Common myeloid progenitor, CD34-positive (primary cell): ENCODE measurements at regions not wholly inside any gene's neighbourhood (a gene's known extent, or its start where the extent isn't known, plus 50 kb on each side); places are given as distances from the start of the nearest gene placed in this dataset.

ENCODE experiments used
- CTCF ChIA-PET: fragments of 350-600 bp; sonication (Branson Sonifier 250); formaldehyde crosslinking; loops from one replicate; lab custom pipeline; 2021; ENCODE audit warnings: antibody characterized with exemption; lab: Charles Lee
- POLR2A ChIA-PET: fragments of 350-600 bp; sonication (Branson Sonifier 250); formaldehyde crosslinking; loops from one replicate; lab custom pipeline; 2021; ENCODE audit warnings: antibody characterized with exemption; lab: Charles Lee
- DNase-seq, 3 donors: peaks; one replicate each; pipeline versions ENCODE4 v3.0.0 to v3.0.0-alpha.2; 2013
- H3K27ac ChIP-seq, 2 experiments: 1 replicate in 1 of 2; 2 replicates in 1 of 2; pipeline ENCODE4 v1.7.0; 2013; ENCODE audit warnings: inconsistent platforms in 2 of 2, low read length in 2 of 2, mild to moderate bottlenecking in 2 of 2, low read depth in 1 of 2, moderate library complexity in 1 of 2; ENCODE audit not compliant: severe bottlenecking in 2 of 2, insufficient read depth in 1 of 2, poor library complexity in 1 of 2
- H3K27me3 ChIP-seq, 5 experiments: replicated peaks in 2 of 5; 1 replicate in 3 of 5; 2 replicates in 2 of 5; pipeline versions ENCODE4 v1.6.1 to v1.7.0; 2013; ENCODE audit warnings: low read length in 4 of 5, mild to moderate bottlenecking in 2 of 5, moderate library complexity in 2 of 5, inconsistent platforms in 1 of 5; ENCODE audit not compliant: insufficient read depth in 5 of 5, control insufficient read depth in 4 of 5
- H3K36me3 ChIP-seq, 4 experiments: 1 replicate in 2 of 4; 2 replicates in 2 of 4; pipeline versions ENCODE4 v1.6.1 to v1.7.0; 2013; ENCODE audit warnings: low read length in 3 of 4, control low read depth in 1 of 4, mild to moderate bottlenecking in 1 of 4; ENCODE audit not compliant: control insufficient read depth in 4 of 4, insufficient read depth in 4 of 4
- H3K4me1 ChIP-seq, 4 experiments: 1 replicate in 3 of 4; 2 replicates in 1 of 4; pipeline versions ENCODE4 v1.6.1 to v1.7.1; 2013; ENCODE audit warnings: low read length in 3 of 4, mild to moderate bottlenecking in 3 of 4, control low read depth in 1 of 4, inconsistent platforms in 1 of 4, moderate library complexity in 1 of 4; ENCODE audit not compliant: control insufficient read depth in 4 of 4, insufficient read depth in 4 of 4; ENCODE audit errors: control extremely low read depth in 1 of 4
- H3K4me3 ChIP-seq, 7 experiments: 1 replicate in 4 of 7; 2 replicates in 3 of 7; pipeline versions ENCODE4 v1.5.1 to v1.7.0; 2013; ENCODE audit warnings: mild to moderate bottlenecking in 7 of 7, low read length in 6 of 7, moderate library complexity in 6 of 7, inconsistent platforms in 2 of 7, low read depth in 2 of 7, control low read depth in 1 of 7; ENCODE audit not compliant: insufficient read depth in 4 of 7, control insufficient read depth in 1 of 7; ENCODE audit errors: extremely low read depth in 1 of 7
- H3K9me3 ChIP-seq, 5 experiments: 1 replicate in 4 of 5; 2 replicates in 1 of 5; pipeline versions ENCODE4 v1.6.1 to v1.7.1; 2013; ENCODE audit warnings: low read length in 4 of 5, mild to moderate bottlenecking in 2 of 5, inconsistent platforms in 1 of 5, low read depth in 1 of 5, moderate library complexity in 1 of 5; ENCODE audit not compliant: control insufficient read depth in 4 of 5, insufficient read depth in 2 of 5; ENCODE audit errors: control extremely low read depth in 1 of 5
- WGBS: methylation state at CpG from one replicate; pipeline ENCODE4 v1.1.5; 2013; ENCODE audit not compliant: insufficient coverage; 5-methylcytosine and 5-hydroxymethylcytosine counted together

DNA sequence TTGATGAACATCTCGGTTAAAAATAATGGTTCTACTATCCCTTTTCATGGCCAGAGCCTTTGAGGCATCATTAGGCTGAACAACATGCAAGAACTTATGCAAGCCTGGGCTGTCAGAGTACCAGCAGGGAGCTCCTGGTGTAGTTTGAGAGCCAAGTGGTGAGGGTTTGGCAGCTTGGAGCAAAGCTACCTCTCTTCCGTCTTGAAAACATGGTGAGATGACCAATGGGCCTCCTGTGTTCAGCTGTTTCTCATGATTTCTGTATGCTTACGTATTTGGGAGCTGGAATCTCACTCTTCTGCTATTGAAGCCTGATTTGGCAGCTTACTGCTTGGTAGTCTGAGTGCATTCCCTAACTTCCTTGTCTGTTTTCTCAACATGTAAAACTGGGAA is 150.4 kb downstream of the CXCL12 start:
- no peaks in the 10 kb centered on the region for H3K4me1 ChIP-seq
- H3K9me3 ChIP-seq, result peaks cover 0 to 4% (median 0%) of the 10 kb centered on the region in 5 experiments
- CTCF ChIA-PET, result no interaction called here
- H3K27ac ChIP-seq, result no peak overlapping the region
- H3K36me3 ChIP-seq, result no peaks in the 10 kb centered on the region
- H3K4me3 ChIP-seq, result no peak overlapping the region
- no peaks in the 10 kb centered on the region for H3K27me3 ChIP-seq
- 100% methylated on average over 3 of the region's 3 CpGs for WGBS
- POLR2A ChIA-PET, result no interaction called here
- DNase-seq, result no peak

DNA sequence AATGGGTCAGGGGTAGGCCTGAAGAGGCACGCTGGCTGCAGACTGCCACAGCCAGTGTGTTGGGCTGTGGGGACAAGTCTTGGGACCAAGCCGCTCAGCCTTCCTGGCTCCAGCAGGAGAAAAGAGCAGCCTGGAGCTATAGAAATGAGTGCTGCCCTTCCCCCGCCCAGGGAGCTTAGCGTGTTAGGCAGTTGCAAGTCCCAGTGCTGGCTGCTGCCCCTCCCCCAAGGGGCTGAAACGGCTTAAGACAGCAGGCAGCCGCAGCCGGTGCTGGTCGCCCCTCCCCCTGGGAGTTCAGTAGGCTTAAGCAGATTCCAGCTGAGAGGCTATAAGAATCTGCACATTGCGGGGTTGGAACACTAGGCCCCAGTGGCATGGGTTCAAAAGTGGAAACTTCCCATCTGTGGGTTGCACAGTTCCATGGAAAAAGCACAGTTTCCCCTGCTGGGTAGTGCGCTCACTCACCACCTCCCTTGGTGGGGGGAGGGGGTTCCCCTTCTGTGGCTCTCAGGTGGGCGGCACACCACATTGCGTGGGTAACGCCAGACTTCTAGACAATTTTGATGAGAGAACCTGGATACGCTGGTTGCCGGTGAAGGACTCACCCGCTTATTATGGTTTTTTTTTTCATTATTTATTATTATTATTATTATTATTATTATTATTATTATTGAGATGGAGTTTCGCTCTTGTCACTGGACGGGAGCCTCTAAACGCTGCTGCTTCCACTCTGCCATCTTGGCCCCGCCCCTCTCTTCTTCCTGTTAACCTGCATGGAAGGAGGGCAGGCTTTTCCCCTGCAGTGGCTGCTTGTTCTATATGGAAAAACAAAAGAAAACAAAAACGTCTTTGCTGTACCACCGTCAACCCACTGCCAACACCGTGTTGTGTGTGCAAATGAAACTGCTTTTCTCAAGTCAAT is 151.1 kb downstream of the CXCL12 start:
- H3K4me3 ChIP-seq, result no peak overlapping the region
- no peaks in the 10 kb centered on the region for H3K4me1 ChIP-seq
- no peaks in the 10 kb centered on the region for H3K27me3 ChIP-seq
- DNase-seq, result no peak
- ChIA-PET CTCF (no interaction called here), POLR2A (no interaction called here)
- 56% methylated on average over 12 of the region's 23 CpGs for WGBS
- H3K27ac ChIP-seq, result no peak overlapping the region
- H3K36me3 ChIP-seq, result no peaks in the 10 kb centered on the region
- H3K9me3 ChIP-seq, result peaks cover 0 to 3% (median 0%) of the 10 kb centered on the region in 5 experiments

DNA sequence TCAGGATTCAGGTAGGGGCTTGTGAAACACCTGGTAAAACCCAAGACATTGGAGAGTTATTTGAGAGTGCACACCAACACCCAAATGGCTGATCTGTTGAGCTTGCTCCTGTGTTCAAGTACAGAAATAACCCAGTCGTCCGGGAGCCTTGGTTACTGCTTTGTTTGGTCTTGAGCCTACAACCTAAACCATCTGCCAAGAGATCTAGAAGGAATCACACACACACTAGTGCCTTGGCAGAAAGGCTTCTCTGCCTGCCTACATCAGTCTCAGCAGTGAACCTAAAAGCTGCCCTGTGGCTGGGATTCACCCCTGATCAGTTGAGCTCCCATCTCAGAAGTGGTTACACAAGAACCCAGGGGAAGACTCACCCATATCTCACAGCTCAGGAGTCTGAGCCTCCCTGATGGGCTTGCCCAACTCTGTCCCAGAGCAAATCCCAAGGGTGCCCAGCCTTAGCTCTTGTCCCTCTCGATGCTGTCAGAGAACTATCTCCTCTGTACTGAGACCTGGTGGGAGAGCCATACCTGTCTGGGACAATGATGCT is 167.6 kb downstream of the CXCL12 start:
- H3K27ac ChIP-seq, result no peak overlapping the region
- H3K27me3 ChIP-seq, result no peaks in the 10 kb centered on the region
- H3K9me3 ChIP-seq, result peaks cover 0 to 17% (median 5%) of the 10 kb centered on the region in 5 experiments
- no peaks in the 10 kb centered on the region for H3K36me3 ChIP-seq
- ChIA-PET POLR2A (no interaction called here), CTCF (no interaction called here)
- DNase-seq, result no peak
- 95% methylated on average over 3 of the region's 3 CpGs for WGBS
- H3K4me3 ChIP-seq, result no peak overlapping the region
- no peaks in the 10 kb centered on the region for H3K4me1 ChIP-seq

DNA sequence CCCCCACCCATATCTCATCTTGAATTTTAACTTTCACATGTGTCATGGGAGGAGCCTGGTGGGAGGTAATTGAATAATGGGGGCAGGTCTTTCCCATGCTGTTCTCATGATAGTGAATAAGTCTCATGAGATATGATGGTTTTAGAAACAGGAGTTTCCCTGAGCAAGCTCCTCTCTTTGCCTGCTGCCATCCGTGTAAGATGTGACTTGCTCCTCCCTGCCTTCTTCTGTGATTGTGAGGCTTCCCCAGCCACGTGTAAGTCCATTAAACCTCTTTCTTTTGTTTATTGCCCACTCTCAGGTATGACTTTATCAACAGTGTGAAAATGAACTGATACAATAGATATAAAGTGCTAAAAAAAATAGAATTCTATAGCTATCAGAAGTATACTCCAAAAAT is 168.8 kb downstream of the CXCL12 start:
- DNase-seq, result no peak
- no CpG with 5 or more reads among the region's 2 CpGs for WGBS
- Histone ChIP-seq H3K27ac (no peak overlapping the region), H3K27me3 (no peaks in the 10 kb centered on the region), H3K4me3 (no peak overlapping the region), H3K36me3 (no peaks in the 10 kb centered on the region), H3K4me1 (no peaks in the 10 kb centered on the region), H3K9me3 (peaks cover 0 to 17% (median 5%) of the 10 kb centered on the region in 5 experiments)
- ChIA-PET POLR2A (no interaction called here), CTCF (no interaction called here)

DNA sequence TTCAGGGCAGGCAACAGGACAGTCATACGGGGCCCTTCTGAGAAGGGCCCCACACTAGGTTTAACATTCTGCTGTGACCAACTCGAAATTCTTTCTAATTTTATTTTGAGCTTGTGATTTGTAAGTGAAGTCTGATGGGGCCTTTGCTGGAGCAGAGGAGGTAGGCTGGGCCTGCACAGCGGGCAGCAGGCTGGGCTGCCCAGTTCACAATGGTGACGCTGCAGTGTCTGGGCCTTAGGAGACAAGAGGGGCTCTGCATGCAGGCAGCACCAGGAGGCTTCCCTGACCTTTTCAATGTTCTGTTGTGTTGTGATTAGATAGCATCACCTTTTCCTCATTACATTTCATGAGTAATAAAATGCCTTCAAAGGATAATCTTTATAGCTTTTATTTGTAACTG is 175.1 kb downstream of the CXCL12 start:
- WGBS, result 100% methylated on average over 1 of the region's 4 CpGs
- ChIA-PET CTCF (no interaction called here), POLR2A (no interaction called here)
- Histone ChIP-seq H3K4me1 (no peaks in the 10 kb centered on the region), H3K27ac (no peak overlapping the region), H3K36me3 (no peaks in the 10 kb centered on the region), H3K27me3 (no peaks in the 10 kb centered on the region), H3K9me3 (peaks cover 0 to 3% (median 0%) of the 10 kb centered on the region in 5 experiments), H3K4me3 (no peak overlapping the region)
- no peak for DNase-seq

DNA sequence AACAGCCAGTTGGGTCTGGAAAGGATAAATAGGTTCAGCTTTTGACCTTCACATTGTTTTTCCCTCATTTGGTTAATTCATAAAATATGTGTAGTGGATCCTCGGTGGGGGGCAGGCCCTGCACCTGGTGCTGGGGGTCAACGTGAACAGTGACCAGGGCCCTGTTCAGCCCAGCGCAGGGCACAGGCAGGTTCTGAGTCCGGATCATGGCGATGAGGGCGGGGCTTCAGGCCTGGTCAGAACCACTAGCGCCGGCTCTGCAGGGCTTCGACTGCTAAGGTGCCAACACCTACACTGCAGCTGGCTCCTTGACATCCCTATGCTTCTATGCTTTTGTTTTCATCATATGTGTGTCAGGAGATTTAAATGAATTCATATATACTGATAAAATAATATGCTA is 177.7 kb downstream of the CXCL12 start:
- H3K27ac ChIP-seq, result no peak overlapping the region
- H3K36me3 ChIP-seq, result no peaks in the 10 kb centered on the region
- 87% methylated on average over 3 of the region's 9 CpGs for WGBS
- peaks cover 0 to 7% (median 0%) of the 10 kb centered on the region in 5 experiments for H3K9me3 ChIP-seq
- no peaks in the 10 kb centered on the region for H3K4me1 ChIP-seq
- H3K4me3 ChIP-seq, result no peak overlapping the region
- ChIA-PET POLR2A (no interaction called here), CTCF (no interaction called here)
- no peak for DNase-seq
- no peaks in the 10 kb centered on the region for H3K27me3 ChIP-seq

DNA sequence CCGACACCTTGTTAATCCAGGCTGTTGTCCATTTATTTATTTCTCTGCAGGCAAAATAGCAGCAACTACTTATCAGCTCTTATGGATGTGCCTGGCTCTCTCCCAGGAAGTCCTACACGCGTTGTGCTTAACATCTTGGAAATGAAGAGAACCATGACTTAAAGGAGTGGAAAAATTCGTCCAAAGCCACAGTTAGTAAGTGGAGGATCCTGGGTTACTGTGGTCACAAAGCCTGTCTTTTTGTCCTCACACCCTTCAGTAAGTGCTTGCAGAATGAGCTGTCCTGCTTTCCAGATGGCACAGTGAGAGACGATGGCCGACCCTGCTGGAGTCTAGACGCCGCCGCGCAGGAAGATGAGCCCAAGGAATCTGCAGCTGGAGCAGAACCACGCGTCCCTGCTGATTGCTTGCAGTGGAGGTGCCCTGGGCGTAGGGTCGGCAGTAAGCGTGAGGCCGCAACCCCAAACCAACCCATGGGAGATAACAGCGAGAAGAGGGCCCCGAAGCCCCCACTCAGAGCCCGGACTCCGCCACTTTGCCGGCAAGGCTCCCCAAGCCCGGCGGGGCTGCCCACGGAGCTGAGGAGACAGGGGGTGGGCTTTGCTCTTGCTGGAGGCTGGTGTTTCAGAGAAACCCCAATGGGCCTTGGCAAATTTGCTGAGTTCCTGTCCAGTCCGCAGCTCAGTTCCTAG is 178.6 kb downstream of the CXCL12 start:
- 98% methylated on average over 25 of the region's 25 CpGs for whole genome bisulfite sequencing
- no peak for DNase-seq
- Histone ChIP-seq H3K36me3 (no peaks in the 10 kb centered on the region), H3K9me3 (peaks cover 0 to 7% (median 2%) of the 10 kb centered on the region in 5 experiments), H3K4me3 (no peak overlapping the region), H3K27me3 (no peaks in the 10 kb centered on the region), H3K27ac (no peak overlapping the region), H3K4me1 (no peaks in the 10 kb centered on the region)
- ChIA-PET POLR2A (no interaction called here), CTCF (no interaction called here)
